GM18511 (cell line): ENCODE measurements at regions not wholly inside any gene's neighbourhood (a gene's known extent, or its start where the extent isn't known, plus 50 kb on each side); places are given as distances from the start of the nearest gene placed in this dataset.

ENCODE experiments used
- ATAC-seq: cut with Tn5 transposase; IDR thresholded peaks from one replicate; pipeline ENCODE4 v1.9.1; 2021; ENCODE audit warnings: mild to moderate bottlenecking, moderate library complexity; ENCODE audit not compliant: unreplicated experiment

DNA sequence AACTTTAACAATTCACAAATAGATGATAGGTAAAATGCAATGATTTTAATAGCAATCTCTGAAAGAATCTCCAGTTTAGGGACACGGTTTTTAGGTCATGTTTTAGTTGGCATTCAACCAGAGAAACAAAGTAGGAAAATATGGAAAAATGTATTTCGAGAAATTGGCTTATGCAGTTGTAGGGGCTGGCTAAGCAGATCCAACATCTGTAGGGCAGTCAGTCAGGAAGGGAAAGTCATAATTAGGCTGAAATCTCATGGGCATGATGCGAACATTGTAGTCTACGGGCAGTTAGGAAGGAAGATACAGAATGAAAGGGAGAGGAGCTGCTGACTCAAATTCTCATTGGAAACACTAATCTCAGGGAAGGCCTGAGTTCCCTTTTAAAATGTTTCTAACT is 1276.0 kb upstream of the ADGRL4 start:
- no peak for ATAC-seq

DNA sequence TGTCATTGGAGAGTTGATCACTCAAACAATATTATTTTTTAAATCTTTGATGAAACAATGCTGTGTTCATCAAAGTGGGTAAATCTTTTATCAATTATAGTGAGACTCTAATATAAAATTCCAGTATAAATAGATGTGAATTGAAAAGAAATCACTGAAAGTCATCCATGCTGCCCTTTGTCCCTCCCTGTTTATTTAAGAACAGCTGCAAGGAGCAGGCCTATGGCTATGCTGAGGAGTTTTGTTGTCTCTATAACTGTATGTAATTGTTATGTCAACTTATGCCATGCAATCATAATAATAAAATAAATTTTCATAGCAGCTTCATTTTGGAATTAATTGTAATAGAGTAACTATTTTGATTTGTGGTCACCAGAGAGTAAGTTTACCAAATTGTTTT is 1272.4 kb upstream of the ADGRL4 start:
- ATAC-seq: no peak

DNA sequence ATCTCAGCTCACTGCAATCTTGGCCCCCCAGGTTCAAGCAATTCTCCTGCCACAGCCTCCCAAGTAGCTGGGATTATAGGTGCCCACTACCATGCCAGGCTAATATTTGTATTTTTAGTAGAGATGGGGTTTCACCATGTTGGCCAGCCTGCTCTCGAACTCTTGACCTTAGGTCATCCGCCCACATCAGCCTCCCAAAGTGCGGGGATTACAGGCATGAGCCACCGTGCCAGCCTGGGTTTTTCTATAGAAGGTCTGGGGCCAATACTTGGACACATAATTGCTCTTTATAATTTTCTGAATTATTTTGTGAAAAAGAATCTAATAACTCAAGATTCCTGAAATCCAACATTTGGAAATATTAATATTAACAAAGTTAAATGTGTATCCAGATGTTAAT is 1267.7 kb upstream of the ADGRL4 start:
- ATAC-seq: no peak

DNA sequence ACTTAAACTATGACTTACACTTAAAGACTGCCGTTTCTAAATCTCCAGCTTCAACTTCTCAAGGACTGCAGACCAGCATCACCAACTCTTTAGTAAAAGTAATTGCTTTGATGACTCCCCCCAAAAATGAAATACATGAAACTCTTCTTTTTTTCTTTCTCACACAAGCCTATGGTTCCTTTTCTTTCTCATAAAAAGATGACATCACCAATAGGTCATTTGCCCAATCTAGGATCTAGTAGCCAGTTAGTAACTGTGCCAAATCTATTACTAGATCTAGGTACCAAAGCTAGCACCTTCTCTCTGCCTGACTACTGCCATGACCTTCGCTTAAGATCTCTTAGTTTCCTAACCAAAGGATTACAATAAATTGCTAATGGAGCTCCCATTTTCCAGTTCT is 1266.0 kb upstream of the ADGRL4 start:
- ATAC-seq: no peak

DNA sequence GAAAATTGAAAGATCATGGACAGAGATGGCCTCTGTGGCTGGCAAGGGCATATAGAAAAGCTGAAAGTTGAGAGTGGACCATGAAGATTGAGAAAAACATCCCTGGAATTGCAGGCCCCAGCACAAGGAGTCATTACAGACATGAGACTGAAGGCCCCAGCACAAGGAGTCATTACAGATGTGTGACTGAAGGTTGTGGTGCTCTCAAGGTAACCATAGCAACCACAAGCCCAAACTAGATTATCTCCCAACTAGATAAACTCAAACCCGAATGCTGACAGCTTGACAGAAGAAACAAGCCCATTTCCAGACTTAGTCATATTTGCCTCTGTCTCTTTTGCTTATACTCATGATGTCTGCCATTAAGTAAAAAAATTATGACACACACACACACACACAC is 1252.1 kb upstream of the ADGRL4 start:
- no peak for ATAC-seq

DNA sequence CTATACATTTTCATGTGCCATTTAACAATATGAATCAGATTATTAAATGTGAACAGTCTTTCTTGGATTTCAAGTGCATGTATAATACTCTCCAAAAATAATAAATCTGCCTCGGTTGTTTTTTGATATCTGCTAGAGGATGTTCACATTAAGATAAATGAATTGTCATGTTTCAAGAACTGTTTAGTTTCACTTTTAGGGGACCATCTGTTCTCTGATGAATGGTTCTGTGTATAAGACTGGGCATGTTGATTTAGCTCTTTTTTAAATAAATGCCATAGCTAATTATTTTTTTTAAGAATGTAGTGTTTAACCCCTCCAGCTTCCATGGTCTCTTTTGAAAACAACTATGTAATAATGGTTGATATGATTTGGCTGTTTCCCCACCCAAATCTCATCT is 1245.1 kb upstream of the ADGRL4 start:
- no peak for ATAC-seq

DNA sequence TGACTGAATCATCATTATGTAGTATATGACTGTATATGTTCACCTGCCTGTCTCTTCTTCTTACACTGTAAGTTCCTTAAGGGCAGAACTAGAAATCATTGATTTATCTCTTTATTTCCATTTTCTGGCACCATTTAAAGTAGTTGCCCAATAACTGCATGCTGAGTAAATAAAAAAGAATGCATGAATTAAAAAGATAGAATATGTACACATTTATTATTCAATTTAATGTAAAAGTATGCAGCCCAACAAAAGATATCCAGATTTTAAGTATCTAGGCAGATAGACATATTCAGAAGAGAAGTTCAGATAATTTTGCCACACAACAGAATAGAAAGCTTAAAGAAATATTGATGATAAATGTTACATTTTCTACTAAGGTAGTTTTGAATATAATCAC is 1244.6 kb upstream of the ADGRL4 start:
- no peak for ATAC-seq

DNA sequence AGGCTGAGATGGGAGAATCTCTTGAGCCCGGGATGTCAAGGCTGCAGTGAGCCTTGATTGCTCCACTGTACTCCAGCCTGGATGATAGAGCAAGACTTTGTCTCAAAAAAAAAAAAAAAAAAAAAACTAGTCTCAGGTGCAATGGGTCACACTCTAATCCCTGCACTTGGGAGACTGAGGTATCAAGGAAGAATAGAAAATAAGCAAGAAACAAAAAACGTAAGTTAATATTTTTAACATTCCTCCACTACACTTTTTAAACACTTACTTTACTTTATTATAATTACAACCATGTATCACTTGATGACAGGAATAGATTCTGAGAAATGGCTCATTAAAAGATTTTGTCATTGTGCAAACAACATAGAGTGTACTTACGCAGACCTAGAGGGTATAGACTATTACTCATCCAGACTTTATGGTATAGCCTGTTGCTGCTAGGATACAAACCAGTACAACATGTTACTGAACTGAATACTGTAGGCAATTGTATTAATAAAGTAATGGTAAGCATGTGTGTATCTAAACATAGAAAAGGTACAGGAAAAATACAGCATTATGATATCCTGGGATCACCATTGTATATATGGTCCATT is 1244.1 kb upstream of the ADGRL4 start:
- ATAC-seq: no peak

DNA sequence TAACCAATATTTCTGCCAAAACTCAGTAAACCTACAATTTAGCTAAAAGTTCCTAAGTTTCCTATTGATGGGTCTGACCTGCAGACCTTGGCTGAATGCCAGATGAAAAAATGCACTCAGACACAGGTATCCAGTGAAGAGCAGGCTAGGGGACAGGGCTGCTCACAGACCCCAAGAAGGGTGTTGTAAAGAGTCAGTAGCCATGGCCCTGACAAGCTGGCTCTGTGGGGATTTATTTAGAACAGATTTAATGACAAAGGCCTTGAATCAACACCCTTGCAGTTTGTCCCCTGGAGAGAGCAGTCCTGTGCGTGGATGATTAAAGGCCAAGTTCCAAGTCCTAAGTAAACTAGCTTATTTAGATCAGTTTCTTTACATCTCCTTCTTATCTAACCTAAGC is 1243.2 kb upstream of the ADGRL4 start:
- ATAC-seq: no peak

DNA sequence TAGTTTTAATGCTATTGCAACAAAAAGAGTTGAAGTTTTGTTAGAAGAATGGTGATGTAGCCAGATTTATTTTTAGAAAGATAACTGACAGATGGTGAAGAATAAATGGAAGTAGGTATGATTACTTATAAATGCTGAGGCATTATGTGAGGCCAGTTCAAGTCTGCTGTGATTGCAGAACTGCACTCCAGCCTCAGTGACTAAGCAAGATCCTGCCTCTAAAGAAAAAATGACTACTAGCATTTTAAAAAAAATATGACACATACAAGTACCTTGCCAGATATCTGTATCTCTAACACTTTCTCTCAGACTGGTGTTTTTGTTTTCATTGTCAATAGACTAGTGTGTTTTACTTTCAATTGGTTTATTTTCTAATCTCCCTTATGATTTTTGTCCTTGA is 1242.4 kb upstream of the ADGRL4 start:
- no peak for ATAC-seq

DNA sequence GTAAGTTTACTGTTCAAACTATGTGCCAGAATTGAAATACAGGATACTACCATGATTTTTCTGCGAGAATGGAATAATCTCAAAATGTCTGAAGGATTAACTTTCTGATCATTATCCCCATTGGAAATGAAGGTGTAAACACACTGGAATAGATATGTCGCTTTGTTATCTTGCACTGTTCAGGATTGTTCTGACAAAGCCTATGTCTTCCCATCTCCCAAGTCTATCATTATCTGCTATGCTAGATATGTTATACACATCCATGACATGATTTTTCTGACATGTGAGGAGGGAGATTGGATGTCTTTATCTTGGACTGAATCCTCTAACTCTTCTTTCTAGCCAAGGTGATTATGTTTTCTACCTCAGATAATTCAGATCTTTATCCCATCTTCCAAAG is 1239.3 kb upstream of the ADGRL4 start:
- no peak for ATAC-seq

DNA sequence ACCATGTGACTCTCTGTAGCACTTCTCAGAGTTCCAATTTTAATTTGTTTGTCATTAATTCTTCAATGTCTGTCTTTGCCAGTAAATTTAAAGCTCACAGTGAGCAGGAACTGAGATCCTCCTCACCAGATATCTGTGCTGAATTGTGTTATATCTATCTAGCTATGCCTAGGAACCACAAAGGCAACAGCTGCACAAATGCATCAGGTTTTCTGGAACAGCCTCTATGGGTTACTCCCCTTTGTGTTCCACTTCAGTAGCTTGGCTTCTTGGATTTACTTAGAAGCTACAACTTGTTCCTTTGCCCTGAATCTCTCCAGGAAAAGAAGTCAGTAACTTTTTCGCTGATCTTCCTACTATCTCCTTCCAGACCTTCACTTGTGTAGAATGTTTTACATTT is 1237.8 kb upstream of the ADGRL4 start:
- ATAC-seq: no peak

DNA sequence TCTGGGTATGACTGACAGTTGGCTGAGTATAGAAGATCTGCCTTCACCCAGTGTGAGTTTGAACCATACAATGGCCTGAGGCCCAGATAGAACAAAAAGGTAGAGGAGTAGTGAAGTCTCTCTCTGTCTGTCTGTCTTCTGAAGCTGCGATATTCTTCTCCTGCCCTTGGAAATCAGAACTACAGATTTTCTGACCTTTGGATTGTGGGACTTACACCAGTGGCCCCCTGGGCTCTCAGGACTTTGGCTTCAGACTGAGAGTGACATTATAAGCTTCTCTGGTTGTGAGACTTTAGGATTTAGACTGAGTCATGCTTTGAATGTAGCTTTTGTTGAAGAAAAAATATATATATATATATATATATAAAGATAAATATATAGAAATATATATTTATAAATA is 1235.0 kb upstream of the ADGRL4 start:
- no peak for ATAC-seq

DNA sequence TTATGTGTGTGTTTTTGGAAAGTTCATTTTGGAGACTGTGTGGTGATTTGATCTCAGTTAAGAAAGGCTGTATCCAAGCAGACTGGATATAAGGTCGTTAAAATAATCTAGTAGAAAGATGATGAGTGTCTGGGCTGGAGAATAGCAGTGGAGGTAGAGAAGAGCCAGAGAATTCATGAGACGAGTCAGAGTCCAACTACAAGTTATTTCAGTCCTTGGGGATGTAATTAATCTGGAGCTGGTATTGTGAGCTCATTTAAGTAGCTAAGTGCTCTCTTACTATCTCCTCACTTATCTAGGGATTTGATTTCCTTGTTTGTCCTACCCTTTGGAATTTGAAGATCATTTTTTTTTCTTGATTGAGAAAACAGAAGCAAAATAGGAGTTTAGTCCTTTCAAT is 1219.0 kb upstream of the ADGRL4 start:
- no peak for ATAC-seq

DNA sequence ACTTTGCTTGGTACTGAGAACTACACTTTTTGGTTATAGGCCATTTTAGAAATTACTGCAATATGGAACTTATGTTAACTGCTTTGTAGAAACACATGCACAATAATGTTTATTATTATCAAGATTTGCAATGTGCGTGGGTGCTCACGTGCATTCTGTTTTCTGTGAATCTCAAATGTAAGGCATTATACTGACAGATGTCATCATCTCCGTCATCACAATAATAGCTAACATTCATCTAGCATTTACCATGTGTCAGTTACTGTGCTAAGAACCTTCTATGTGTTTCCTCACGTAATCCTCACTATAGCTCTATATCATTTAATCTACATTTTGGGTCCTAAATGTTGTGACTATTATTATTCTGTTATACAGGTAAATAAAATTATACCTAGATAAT is 1214.8 kb upstream of the ADGRL4 start:
- ATAC-seq: no peak

DNA sequence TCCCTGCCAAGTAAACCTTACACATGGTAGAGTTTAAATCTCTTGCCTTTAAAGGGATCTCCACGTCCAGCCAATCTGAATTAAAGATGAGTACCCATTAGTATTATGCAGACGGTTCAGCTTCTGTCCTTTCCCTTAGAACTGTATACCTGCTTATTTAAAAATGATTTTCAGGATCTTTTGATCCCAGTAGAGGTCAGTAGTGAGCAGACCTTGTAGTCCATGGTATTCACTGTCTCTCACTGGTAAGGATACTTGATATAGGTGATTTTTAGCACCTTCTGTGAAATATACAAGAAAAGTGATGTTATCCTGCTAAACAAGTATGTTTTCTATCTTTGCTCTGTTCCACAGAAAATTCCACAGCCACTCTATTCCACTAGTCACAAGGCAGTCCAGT is 1211.6 kb upstream of the ADGRL4 start:
- ATAC-seq: peak; percentile 84

DNA sequence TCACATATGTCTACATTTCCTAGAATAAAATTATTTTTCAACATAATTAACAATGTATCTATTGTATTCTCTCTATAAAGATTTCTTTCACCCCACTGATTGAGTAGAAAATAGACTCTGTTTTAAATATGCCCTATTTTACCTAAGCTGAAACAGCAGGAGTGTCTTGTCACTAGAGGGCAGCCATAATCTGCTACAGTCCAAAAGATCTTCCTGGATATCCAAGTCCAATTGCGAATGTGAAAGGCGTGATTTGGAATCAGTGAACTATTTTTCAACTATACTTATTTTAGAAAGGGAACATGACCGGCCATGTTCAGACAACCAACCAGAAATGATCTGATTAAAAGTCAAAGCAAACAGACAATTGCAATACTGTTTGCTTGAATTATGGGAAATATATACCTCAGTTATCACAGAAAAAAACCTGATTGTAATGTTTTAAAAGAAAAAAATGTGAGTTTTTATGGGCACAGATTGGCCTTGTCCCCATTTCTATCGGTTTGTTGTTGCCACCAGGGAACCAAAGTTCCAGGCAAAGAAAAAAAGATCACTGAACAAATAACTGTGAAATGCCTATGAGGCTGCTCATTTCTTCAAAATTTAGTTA is 1211.0 kb upstream of the ADGRL4 start:
- no peak for ATAC-seq

DNA sequence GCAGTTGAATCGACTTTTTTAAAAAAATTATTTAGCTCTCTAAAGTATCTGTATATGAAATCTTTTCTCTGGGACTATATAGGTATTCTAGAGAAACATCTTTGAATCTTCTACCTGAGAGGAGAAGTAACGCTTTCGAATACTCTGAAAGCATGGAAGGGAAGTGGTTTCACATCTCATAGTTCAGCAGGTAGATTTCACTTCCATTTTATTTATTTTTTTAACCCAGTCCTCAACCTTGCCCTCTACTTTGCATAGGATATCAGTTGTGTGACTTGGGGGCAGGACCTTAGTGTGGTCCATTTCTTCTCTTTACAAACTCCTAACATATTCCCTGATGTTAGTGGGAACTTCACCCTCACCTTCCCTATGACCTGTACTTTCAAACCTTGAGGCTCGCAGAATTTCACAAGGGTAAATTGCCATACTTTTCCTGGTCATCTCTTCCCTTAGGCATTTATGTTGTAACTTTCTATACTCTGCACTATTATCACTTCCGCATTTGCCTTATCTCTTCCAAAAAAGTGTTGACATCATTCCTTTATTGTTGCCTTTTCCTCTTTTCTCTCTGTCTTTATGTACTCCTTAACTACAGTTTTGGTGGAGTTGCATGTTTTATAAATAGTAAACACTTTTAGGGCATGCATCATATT is 1208.5 kb upstream of the ADGRL4 start:
- peak; percentile 67 for ATAC-seq

DNA sequence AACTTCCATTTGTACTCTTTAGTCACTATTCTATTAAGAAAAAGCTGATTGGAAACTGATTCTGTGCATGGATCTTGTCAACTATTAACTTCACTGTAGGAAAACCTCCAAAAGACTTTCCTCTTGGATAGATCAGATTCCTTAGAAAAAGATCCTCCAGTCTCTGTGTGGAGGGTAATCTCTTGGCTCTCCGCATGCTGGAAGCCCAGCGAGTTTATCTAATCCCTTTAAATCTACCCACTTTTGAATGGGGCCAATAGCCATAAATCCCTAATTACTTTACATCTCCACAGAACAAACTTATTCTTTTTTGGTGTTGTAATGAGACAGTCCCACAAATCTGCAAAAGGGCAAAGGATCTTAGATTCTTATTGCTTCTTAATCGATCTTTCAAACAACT is 1206.4 kb upstream of the ADGRL4 start:
- no peak for ATAC-seq

DNA sequence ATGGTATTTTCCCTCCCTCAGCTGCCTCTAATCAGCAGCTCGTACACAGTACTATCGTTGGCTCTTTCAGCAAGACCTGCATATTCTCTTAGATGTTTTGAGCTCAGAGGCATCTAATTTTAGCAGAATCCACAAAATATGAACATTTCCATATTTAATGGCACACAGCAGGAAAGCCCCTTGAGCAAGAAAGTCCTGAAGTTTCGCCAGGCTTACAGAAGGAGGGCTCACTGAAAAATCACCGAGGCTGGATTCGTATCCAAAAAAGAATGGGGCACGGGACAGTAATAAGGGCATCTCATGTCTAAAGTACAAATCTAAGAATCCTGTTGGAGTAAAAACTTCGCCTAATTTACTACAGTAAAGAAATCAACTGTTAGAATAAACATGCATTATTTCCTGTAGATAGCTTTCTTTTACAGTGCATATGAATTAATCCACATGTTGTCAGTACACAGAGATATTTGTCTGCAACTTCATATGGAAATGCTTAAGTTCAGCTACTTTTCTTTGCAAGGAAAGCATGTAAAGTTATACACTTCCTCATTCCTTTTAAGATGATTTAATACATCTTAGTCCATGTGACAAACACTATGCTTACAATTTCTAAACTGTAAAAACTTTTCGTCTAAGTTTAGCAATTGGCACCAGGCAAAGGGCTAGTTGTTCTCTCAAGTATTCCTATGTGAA is 1205.3 kb upstream of the ADGRL4 start:
- ATAC-seq: no peak

DNA sequence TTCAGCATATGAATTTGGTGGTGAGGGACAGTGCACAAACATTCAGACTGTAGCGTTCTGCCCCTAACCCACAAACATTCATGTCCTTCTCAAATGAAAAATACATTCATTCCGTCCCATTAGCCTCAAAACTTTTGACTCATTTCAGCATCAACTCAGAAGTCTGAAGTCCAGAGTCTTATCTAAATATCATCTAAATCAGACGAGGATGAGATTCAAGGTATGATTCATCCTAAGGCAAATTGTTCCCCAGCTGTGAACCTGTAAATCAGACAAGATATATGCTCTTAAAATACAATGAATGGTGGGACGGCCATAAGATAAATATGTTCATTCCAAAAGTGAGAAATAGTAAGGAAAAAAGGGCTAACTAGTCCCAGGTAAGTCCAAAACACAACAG is 1195.6 kb upstream of the ADGRL4 start:
- ATAC-seq: no peak

DNA sequence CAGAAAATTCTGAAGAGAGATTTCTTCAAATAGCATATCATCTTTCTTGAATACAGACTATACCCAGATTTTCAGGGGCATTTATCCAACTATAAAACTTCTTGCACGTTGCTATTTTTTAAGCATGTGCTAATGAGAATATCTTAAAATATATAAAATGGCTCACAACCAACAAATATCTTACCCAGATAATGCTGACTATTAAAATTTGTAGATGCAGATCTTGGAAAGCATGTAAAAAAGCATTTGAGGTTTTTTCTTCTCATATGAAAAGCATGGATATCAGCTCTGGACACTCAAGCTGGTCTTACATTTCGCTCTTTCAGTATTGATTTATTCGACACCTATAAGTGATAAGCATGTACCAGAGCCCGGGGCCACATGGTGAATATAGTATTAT is 1187.7 kb upstream of the ADGRL4 start:
- ATAC-seq: no peak
